Fibroblast of the aortic adventitia (primary cell): ENCODE measurements at regions not wholly inside any gene's neighbourhood (a gene's known extent, or its start where the extent isn't known, plus 50 kb on each side); places are given as distances from the start of the nearest gene placed in this dataset.

ENCODE experiments used
- DNase-seq: peaks from one replicate; pipeline ENCODE4 v3.0.0-alpha.2; 2010; ENCODE audit warnings: low read depth
- H3K4me3 ChIP-seq: 2 replicates; pipeline ENCODE4 v1.5.1; 2011; ENCODE audit warnings: low read depth, mild to moderate bottlenecking, control low read depth, low read length, moderate library complexity
- CTCF ChIP-seq: IDR thresholded peaks from 2 replicates; pipeline ENCODE4 v1.5.1; 2011; ENCODE audit warnings: mild to moderate bottlenecking, low read length, control low read depth, inconsistent platforms; ENCODE audit not compliant: insufficient read depth

GRCh38 chr14:103225476-103225875 is 102.2 kb downstream of the TNFAIP2 start:
- no peak overlapping the region for H3K4me3 ChIP-seq
- no peak for DNase-seq
- TF ChIP-seq CTCF: no peak

- H3K4me3 ChIP-seq: no peak overlapping the region
- TF ChIP-seq CTCF: no peak
- DNase-seq: no peak
Measured at GRCh38 chr14:103227094-103227768, 104.0 kb downstream of the TNFAIP2 start.

- TF ChIP-seq CTCF: no peak
- H3K4me3 ChIP-seq: no peak overlapping the region
- no peak for DNase-seq
Measured at GRCh38 chr14:103228076-103228806, 105.0 kb downstream of the TNFAIP2 start.

- no peak for DNase-seq
- no peak overlapping the region for H3K4me3 ChIP-seq
- no peak for TF ChIP-seq CTCF
Measured at GRCh38 chr14:103228866-103229265, 105.2 kb upstream of the EIF5 start.

- no peak for TF ChIP-seq CTCF
- no peak for DNase-seq
- H3K4me3 ChIP-seq: no peak overlapping the region
Measured at GRCh38 chr14:103230021-103230420, 104.0 kb upstream of the EIF5 start.

GRCh38 chr14:103230658-103231334 is 103.2 kb upstream of the EIF5 start:
- H3K4me3 ChIP-seq: no peak overlapping the region
- no peak for TF ChIP-seq CTCF
- no peak for DNase-seq
